ENCODE measurements at regions not wholly inside any gene's neighbourhood (a gene's known extent, or its start where the extent isn't known, plus 50 kb on each side); places are given as distances from the start of the nearest gene placed in this dataset.

- Mint-ChIP-seq H3K4me3 (no peak overlapping the region), H3K36me3 (ENCODE audit: low read depth) (no peaks in the 10 kb centered on the region), H3K27me3 (no peaks in the 10 kb centered on the region), H3K4me1 (no peaks in the 10 kb centered on the region), H3K9me3 (no peaks in the 10 kb centered on the region), H3K27ac (no peak overlapping the region)
- no peak for DNase-seq
- intact Hi-C loops (cut with micrococcal nuclease) = no loop called here
Observed at GRCh38 chr3:4042869-4043268, 243.6 kb downstream of the LRRN1 start.

DNA sequence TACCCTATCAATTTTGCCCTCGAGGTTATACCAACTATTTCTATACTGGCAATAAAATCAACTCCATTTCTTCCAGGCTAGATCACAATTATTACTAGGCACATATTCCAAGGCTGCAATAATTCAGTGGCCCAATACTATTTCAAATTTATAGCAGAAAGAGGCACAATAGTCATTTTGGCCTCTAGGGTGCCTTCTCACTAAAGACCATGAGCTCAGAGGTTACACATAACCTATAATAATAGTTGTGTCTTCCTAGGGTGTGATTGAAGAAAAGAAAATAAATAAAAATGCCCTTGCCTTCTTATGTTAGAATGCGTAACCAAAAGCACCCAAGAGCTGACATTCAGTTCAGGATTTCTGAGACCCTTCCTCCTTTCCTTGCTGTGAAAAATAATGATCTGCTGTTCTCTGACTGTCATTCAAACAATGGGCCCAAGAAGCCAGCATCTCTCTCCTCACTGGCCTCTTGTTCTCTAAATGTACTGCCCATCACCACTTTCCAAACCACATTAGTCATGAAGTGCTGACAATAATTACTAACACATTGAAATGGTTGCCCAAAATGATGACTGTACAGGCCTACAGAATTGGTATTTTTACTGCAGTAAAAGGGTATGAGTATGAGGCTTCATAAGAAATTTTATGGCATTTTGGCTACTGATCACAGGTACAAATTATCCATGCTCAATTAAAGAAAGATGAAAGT, 244.8 kb downstream of the LRRN1 start:
- no peaks in the 10 kb centered on the region for H3K36me3 Mint-ChIP-seq (ENCODE audit: low read depth)

GRCh38 chr3:4044619-4045018, 245.4 kb downstream of the LRRN1 start:
- Mint-ChIP-seq H3K36me3 (ENCODE audit: low read depth) (no peaks in the 10 kb centered on the region), H3K4me3 (no peak overlapping the region), H3K9me3 (no peaks in the 10 kb centered on the region), H3K4me1 (no peaks in the 10 kb centered on the region), H3K27me3 (no peaks in the 10 kb centered on the region), H3K27ac (no peak overlapping the region)
- DNase-seq = no peak
- intact Hi-C loops (cut with micrococcal nuclease) = no loop called here

More for the DNA sequence above, 244.8 kb downstream of the LRRN1 start:
- no peaks in the 10 kb centered on the region for H3K4me1 Mint-ChIP-seq
- no peak for DNase-seq
- no peaks in the 10 kb centered on the region for H3K9me3 Mint-ChIP-seq
- no peak overlapping the region for H3K4me3 Mint-ChIP-seq
- intact Hi-C loops (cut with micrococcal nuclease) = no loop called here
- H3K27ac Mint-ChIP-seq = no peak overlapping the region
- H3K27me3 Mint-ChIP-seq = no peaks in the 10 kb centered on the region

DNA sequence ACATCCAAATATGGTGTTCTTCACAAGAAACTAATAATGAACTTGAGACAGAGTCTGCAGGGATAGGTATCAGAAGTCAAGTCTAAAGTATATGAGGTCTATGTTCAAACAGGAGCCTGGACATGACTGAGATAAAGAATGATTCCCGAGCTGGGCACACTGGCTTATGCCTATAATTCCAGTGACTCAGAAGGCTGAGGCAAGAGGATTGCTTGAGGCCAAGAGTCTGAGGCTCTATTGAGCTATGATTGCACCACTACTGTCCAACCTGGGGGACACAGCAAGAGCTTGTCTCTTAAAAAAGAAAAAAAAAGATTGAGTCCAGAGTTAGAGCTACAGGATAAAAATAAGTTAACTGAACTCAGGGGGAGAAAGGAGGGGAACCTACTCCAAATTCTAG, 246.5 kb downstream of the LRRN1 start:
- H3K27me3 Mint-ChIP-seq = no peaks in the 10 kb centered on the region
- intact Hi-C loops (cut with micrococcal nuclease) = no loop called here
- no peak overlapping the region for H3K4me3 Mint-ChIP-seq
- no peak for DNase-seq
- H3K9me3 Mint-ChIP-seq = no peaks in the 10 kb centered on the region
- H3K27ac Mint-ChIP-seq = no peak overlapping the region
- H3K36me3 Mint-ChIP-seq (ENCODE audit: low read depth) = no peaks in the 10 kb centered on the region
- H3K4me1 Mint-ChIP-seq = no peaks in the 10 kb centered on the region

DNA sequence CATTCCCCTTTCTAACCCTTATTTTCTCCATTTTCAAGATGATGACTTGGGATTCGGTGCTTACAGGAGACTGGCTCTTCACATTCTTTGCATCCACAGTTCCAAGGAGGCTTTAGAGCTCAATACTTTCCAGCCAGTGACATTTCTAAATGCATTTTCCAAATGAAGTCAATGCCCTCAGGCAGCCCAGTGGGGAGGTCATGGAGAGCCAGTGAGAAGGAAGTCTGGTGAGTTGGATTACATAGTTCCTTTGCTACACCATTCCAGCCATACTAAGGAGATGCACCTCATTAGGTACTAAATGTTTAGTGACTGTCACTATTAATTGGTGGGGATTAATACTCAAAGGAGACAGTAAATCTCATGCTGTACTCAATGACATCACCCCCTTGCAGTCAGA, 248.1 kb downstream of the LRRN1 start:
- Mint-ChIP-seq H3K4me3 (no peak overlapping the region), H3K27me3 (no peaks in the 10 kb centered on the region), H3K27ac (no peak overlapping the region), H3K4me1 (no peaks in the 10 kb centered on the region), H3K9me3 (no peaks in the 10 kb centered on the region), H3K36me3 (ENCODE audit: low read depth) (no peaks in the 10 kb centered on the region)
- intact Hi-C loops (cut with micrococcal nuclease) = no loop called here
- no peak for DNase-seq

DNA sequence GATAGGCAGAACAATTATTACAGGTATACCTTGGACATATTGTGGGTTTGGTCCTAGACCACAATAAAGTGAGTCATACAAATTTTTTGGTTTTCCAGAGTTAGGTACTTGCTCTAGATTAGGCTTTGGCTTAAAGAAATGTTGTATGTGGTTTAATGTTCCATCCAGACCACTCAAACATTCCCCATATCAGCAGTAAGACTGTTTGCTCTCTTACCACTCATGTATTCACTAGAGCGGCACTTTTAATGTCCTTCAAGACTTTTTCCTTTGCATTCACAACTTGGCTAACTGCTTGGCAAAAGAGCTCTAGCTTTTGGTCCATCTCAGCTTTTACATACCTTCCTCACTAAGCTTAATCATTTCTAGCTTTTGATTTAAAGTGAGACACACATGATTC, 250.5 kb upstream of the SETMAR start:
- Mint-ChIP-seq H3K9me3 (no peaks in the 10 kb centered on the region), H3K36me3 (ENCODE audit: low read depth) (no peaks in the 10 kb centered on the region), H3K27me3 (no peaks in the 10 kb centered on the region), H3K4me1 (no peaks in the 10 kb centered on the region), H3K27ac (no peak overlapping the region), H3K4me3 (no peak overlapping the region)
- intact Hi-C loops (cut with micrococcal nuclease) = no loop called here
- DNase-seq = no peak

GRCh38 chr3:4053975-4054374, 249.2 kb upstream of the SETMAR start:
- no peak overlapping the region for H3K27ac Mint-ChIP-seq

GRCh38 chr3:4060064-4060463, 243.1 kb upstream of the SETMAR start:
- no peaks in the 10 kb centered on the region for H3K27me3 Mint-ChIP-seq
- H3K4me3 Mint-ChIP-seq = no peak overlapping the region
- H3K9me3 Mint-ChIP-seq = no peaks in the 10 kb centered on the region
- H3K4me1 Mint-ChIP-seq = no peaks in the 10 kb centered on the region
- intact Hi-C loops (cut with micrococcal nuclease) = no loop called here
- no peak overlapping the region for H3K27ac Mint-ChIP-seq
- no peaks in the 10 kb centered on the region for H3K36me3 Mint-ChIP-seq (ENCODE audit: low read depth)
- DNase-seq = no peak

More at GRCh38 chr3:4053975-4054374, 249.2 kb upstream of the SETMAR start:
- Mint-ChIP-seq H3K4me3 (no peak overlapping the region), H3K27me3 (no peaks in the 10 kb centered on the region), H3K9me3 (no peaks in the 10 kb centered on the region), H3K36me3 (ENCODE audit: low read depth) (no peaks in the 10 kb centered on the region), H3K4me1 (no peaks in the 10 kb centered on the region)
- no peak for DNase-seq
- intact Hi-C loops (cut with micrococcal nuclease) = no loop called here

GRCh38 chr3:4060603-4061002, 242.6 kb upstream of the SETMAR start:
- no peaks in the 10 kb centered on the region for H3K27me3 Mint-ChIP-seq
- no peak for DNase-seq
- intact Hi-C loops (cut with micrococcal nuclease) = no loop called here
- no peak overlapping the region for H3K27ac Mint-ChIP-seq
- no peaks in the 10 kb centered on the region for H3K4me1 Mint-ChIP-seq
- no peak overlapping the region for H3K4me3 Mint-ChIP-seq
- no peaks in the 10 kb centered on the region for H3K9me3 Mint-ChIP-seq
- no peaks in the 10 kb centered on the region for H3K36me3 Mint-ChIP-seq (ENCODE audit: low read depth)

GRCh38 chr3:4061195-4061594, 242.0 kb upstream of the SETMAR start:
- Mint-ChIP-seq H3K4me3 (no peak overlapping the region), H3K27me3 (no peaks in the 10 kb centered on the region), H3K27ac (no peak overlapping the region), H3K36me3 (ENCODE audit: low read depth) (no peaks in the 10 kb centered on the region), H3K9me3 (no peaks in the 10 kb centered on the region), H3K4me1 (no peaks in the 10 kb centered on the region)
- intact Hi-C loops (cut with micrococcal nuclease) = no loop called here
- DNase-seq = no peak

- Mint-ChIP-seq H3K27me3 (no peaks in the 10 kb centered on the region), H3K27ac (no peak overlapping the region), H3K4me3 (no peak overlapping the region), H3K36me3 (ENCODE audit: low read depth) (no peaks in the 10 kb centered on the region), H3K4me1 (no peaks in the 10 kb centered on the region), H3K9me3 (no peaks in the 10 kb centered on the region)
- DNase-seq = no peak
- intact Hi-C loops (cut with micrococcal nuclease) = no loop called here
Observed at GRCh38 chr3:4061783-4062360, 241.3 kb upstream of the SETMAR start.

GRCh38 chr3:4062621-4063020, 240.5 kb upstream of the SETMAR start:
- no peak for DNase-seq
- no peak overlapping the region for H3K4me3 Mint-ChIP-seq
- intact Hi-C loops (cut with micrococcal nuclease) = no loop called here
- no peaks in the 10 kb centered on the region for H3K36me3 Mint-ChIP-seq (ENCODE audit: low read depth)
- no peaks in the 10 kb centered on the region for H3K9me3 Mint-ChIP-seq
- H3K27ac Mint-ChIP-seq = no peak overlapping the region
- H3K4me1 Mint-ChIP-seq = no peaks in the 10 kb centered on the region
- H3K27me3 Mint-ChIP-seq = no peaks in the 10 kb centered on the region

- Mint-ChIP-seq H3K4me1 (no peaks in the 10 kb centered on the region), H3K4me3 (no peak overlapping the region), H3K27ac (no peak overlapping the region), H3K36me3 (ENCODE audit: low read depth) (no peaks in the 10 kb centered on the region), H3K27me3 (no peaks in the 10 kb centered on the region), H3K9me3 (no peaks in the 10 kb centered on the region)
- intact Hi-C loops (cut with micrococcal nuclease) = no loop called here
- DNase-seq = no peak
Observed at GRCh38 chr3:4063916-4064574, 239.1 kb upstream of the SETMAR start.

- DNase-seq = no peak
- no peaks in the 10 kb centered on the region for H3K27me3 Mint-ChIP-seq
- no peaks in the 10 kb centered on the region for H3K4me1 Mint-ChIP-seq
- H3K4me3 Mint-ChIP-seq = no peak overlapping the region
- intact Hi-C loops (cut with micrococcal nuclease) = no loop called here
- no peak overlapping the region for H3K27ac Mint-ChIP-seq
- no peaks in the 10 kb centered on the region for H3K9me3 Mint-ChIP-seq
- H3K36me3 Mint-ChIP-seq (ENCODE audit: low read depth) = no peaks in the 10 kb centered on the region
Observed at GRCh38 chr3:4065085-4065484, 238.1 kb upstream of the SETMAR start.

All from activated CD4-positive, alpha-beta T cell treated with anti-CD3 and anti-CD28 coated beads, Interleukin-2, amount 10 ng/mL, durations not matched to agents 24 days and 14 days (primary cell).